DND-41 (cell line): ENCODE measurements at regions not wholly inside any gene's neighbourhood (a gene's known extent, or its start where the extent isn't known, plus 50 kb on each side); places are given as distances from the start of the nearest gene placed in this dataset.

Experiments used
- EZH2 ChIP-seq: IDR thresholded peaks from 3 replicates; pipeline ENCODE4 v1.6.1; 2012; ENCODE audit warnings: borderline replicate concordance, low read depth, mild to moderate bottlenecking, moderate library complexity, low read length, inconsistent platforms; ENCODE audit not compliant: severe bottlenecking
- TF ChIP-seq, protein P1 (sequence below): IDR thresholded peaks from 2 replicates; pipeline ENCODE4 v1.5.1; 2012; ENCODE audit warnings: borderline replicate concordance, low read length, moderate library complexity, mild to moderate bottlenecking; ENCODE audit not compliant: poor library complexity, severe bottlenecking; ENCODE audit errors: extremely low read depth

DNA sequence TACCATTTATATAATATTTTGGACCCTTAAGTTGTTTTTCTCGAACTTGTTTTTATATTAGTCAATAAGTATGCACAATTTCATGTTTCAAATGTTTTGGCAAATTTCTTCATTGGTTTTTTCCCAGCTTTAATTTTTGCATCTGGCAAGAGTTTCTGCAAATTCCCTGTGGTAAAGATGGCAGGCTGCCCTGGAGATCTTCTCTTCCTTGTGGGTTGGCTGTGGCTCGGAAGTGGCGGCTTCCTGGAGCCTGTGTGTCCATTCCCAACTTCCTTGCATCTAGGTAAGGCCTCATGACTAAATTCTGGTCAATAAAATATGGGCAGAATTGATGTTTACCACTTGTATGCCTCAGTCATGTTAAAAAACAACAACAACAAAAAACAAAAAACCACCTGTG lies 818.6 kb downstream of the EPHA4 start:
- TF ChIP-seq, protein P1, sequence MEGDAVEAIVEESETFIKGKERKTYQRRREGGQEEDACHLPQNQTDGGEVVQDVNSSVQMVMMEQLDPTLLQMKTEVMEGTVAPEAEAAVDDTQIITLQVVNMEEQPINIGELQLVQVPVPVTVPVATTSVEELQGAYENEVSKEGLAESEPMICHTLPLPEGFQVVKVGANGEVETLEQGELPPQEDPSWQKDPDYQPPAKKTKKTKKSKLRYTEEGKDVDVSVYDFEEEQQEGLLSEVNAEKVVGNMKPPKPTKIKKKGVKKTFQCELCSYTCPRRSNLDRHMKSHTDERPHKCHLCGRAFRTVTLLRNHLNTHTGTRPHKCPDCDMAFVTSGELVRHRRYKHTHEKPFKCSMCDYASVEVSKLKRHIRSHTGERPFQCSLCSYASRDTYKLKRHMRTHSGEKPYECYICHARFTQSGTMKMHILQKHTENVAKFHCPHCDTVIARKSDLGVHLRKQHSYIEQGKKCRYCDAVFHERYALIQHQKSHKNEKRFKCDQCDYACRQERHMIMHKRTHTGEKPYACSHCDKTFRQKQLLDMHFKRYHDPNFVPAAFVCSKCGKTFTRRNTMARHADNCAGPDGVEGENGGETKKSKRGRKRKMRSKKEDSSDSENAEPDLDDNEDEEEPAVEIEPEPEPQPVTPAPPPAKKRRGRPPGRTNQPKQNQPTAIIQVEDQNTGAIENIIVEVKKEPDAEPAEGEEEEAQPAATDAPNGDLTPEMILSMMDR: no peak
- no peak for TF ChIP-seq EZH2
